ENCODE measurements at regions not wholly inside any gene's neighbourhood (a gene's known extent, or its start where the extent isn't known, plus 50 kb on each side); places are given as distances from the start of the nearest gene placed in this dataset.

GRCh38 chr12:13769273-13769672, 212.1 kb downstream of the GRIN2B start:
- TF ChIP-seq SIN3A (IDR thresholded peaks at IDR 0.05; ENCODE audit: borderline replicate concordance, insufficient read depth, low read length) (no peak), TAF1 (IDR thresholded peaks at IDR 0.05; ENCODE audit: borderline replicate concordance, insufficient read depth, low read length) (no peak), POLR2AphosphoS5 (IDR thresholded peaks at IDR 0.05; ENCODE audit: low read depth, low read length) (no peak)

All from PFSK-1 (cell line).